Right lobe of liver (tissue), 4 donors: ENCODE measurements at regions not wholly inside any gene's neighbourhood (a gene's known extent, or its start where the extent isn't known, plus 50 kb on each side); places are given as distances from the start of the nearest gene placed in this dataset.

Experiments used
- POLR2A ChIP-seq: fragments of 450-650 bp; IDR thresholded peaks from one replicate; pipeline ENCODE4 v1.6.1; 2017; ENCODE audit warnings: antibody characterized with exemption, mild to moderate bottlenecking
- TF ChIP-seq, protein P1 (sequence below), 4 donors: fragments of 200-600 bp in 3 of 4; fragments of 450-650 bp in 1 of 4; IDR thresholded peaks; one replicate each; pipeline versions ENCODE4 v1.5.1 to v1.8.0; 2016 to 2022; ENCODE audit warnings: antibody characterized with exemption in 4 of 4, mild to moderate bottlenecking in 2 of 4
- donor health status: DM: no; HTN: no; CAD: no.
- donor health status: DM: no; HTN: no; CAD: no.
- donor health status: DM: no; HTN: yes; CAD: no.

DNA sequence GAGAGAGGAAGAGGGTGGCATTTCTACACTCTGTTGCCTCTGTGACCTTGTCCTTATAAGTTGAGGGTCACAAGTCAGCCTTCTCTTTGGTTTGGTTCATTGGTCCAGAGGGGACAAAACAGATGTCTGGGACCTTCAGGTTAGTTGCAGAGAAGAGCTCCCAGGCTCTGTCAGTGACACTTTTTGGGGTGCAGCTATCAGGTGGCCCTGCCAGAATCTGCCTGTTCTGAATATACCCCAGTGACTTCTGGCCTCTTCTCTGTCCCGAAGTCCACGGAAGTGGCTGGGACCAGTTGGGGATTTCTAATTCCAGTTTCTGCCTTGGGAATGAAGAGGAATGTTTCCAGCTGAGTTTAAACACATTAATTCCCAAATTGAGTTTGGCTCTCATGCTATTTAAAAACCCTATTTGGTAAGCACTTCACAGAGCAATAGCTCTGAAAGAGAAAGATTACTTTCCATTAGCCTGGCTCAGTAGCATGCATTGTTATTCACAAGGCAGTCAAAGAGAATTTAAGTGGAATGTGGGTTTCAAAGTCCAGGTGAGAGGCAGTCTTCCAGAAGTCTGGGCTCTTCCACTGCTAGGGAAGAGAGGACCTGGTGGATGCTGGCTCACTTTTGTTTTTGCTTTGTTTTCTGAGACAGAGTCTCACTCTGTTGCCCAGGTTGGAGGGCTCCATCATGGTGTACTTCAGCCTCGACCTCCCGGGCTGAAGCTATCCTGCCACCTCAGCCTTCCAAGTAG, 237.8 kb upstream of the GALNT17 start:
- TF ChIP-seq, protein P1, sequence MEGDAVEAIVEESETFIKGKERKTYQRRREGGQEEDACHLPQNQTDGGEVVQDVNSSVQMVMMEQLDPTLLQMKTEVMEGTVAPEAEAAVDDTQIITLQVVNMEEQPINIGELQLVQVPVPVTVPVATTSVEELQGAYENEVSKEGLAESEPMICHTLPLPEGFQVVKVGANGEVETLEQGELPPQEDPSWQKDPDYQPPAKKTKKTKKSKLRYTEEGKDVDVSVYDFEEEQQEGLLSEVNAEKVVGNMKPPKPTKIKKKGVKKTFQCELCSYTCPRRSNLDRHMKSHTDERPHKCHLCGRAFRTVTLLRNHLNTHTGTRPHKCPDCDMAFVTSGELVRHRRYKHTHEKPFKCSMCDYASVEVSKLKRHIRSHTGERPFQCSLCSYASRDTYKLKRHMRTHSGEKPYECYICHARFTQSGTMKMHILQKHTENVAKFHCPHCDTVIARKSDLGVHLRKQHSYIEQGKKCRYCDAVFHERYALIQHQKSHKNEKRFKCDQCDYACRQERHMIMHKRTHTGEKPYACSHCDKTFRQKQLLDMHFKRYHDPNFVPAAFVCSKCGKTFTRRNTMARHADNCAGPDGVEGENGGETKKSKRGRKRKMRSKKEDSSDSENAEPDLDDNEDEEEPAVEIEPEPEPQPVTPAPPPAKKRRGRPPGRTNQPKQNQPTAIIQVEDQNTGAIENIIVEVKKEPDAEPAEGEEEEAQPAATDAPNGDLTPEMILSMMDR (IDR thresholded peaks at IDR 0.05), result no peak
- TF ChIP-seq POLR2A, result no peak
